NCI-H1105 treated with DMSO at 0.1 percent for 48 hours (cell line): ENCODE measurements at regions not wholly inside any gene's neighbourhood (a gene's known extent, or its start where the extent isn't known, plus 50 kb on each side); places are given as distances from the start of the nearest gene placed in this dataset.
"Not testable (repeated sequence)": the region's sequence is repeated elsewhere in the genome, so short reads cannot be mapped to it uniquely, and the experiment has no call there.

Source experiments
- DNase-seq: peaks from one replicate; lab custom pipeline; 2025; lab: John Stamatoyannopoulos, UW

DNA sequence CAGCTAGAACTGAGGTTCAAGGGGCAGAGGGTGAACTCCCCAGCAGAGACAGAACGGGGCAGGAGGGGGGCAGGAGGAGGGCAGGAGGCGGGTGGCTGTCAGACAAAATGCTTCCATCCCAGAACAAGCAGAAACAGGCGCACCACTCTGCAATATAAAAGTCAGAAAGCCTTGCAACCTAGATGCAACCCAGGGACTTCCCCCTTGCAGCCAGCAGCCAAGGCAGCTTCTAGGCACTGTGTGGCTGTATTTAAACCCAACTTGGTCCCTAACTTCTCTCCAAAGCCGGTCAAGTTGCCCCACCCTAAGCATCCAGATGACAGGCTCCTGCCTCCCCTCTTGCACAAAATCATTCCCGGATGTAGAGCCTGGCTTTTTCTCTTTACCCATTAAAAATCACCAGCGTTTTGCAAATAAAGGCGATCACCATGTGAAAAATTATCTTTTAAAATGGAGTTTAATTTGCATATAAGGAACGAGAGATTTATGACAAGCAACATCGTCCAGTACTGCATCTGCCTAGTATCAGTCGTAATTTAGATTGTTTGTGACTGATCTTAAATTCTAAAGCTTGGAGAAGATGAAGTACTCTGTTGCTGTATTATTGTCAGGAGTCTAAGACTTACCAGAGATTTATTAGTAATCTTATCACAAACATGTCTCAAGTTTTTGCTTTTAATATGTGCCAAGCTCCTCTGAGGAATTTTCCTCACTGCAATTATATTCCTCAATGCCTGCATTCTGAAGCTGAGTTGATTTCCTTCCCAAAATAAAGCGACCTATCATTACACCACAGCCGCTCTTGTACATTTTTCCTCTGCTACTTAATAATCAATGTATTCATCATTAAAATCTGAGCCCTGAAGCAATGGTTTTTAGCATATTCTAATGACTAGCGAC lies 307.1 kb upstream of the ZNF507 start:
- DNase-seq, result no peak

DNA sequence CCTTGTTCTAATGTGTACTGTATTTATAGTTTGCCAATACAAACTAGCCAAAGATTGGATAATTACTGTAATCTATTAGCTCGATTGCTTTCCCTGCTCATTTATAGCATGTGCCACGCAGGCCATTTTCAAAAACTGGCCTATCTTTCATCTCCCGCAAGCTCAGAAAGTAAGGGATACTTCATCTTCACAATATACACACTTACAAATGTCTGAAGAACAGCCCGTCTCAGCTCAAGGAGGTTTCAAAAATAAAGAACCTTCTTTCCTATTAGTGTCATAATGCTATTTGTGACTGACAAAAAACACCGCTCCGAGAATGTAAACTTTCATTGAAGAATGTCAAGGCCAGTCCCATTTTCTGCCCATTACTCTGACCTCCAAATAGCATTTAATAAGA lies 306.4 kb upstream of the ZNF507 start:
- DNase-seq, result no peak

DNA sequence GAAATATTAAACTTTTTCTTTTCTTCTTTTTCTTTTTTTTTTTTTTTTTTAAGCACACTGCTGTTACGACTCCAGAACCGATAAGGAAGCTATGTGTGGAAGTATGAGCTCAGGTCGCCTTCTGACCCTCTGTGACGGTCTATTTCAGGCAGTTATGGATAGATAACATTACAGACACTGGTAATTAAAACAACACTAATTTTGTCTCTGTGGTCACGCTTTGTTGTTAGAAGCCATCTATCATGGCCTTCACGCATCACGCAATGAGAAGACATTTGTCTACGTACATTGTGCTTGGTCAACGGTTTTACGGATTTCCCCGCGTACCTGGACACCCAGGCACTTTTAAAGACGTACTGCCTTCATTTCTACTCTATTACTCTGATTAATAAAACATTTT lies 306.0 kb upstream of the ZNF507 start:
- no peak for DNase-seq

DNA sequence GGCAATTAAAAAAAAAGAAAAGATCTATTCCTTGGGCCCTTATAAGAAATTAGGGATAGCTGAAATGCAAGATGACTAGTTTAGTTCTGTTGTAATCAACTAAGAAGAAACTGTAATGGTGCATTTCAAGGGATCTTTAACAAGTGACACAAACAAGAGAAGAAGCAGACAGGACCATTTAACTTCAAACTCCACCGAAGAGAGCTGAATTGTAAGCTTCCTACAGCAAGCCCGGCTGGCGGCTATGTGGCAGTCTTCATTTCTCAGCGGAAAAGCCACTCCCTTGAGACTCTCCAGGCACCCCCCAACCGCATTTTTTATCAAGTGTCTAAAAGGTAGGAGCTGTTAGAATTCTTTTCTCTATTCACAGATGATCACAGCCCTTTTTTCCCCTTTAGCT lies 305.2 kb upstream of the ZNF507 start:
- no peak for DNase-seq

DNA sequence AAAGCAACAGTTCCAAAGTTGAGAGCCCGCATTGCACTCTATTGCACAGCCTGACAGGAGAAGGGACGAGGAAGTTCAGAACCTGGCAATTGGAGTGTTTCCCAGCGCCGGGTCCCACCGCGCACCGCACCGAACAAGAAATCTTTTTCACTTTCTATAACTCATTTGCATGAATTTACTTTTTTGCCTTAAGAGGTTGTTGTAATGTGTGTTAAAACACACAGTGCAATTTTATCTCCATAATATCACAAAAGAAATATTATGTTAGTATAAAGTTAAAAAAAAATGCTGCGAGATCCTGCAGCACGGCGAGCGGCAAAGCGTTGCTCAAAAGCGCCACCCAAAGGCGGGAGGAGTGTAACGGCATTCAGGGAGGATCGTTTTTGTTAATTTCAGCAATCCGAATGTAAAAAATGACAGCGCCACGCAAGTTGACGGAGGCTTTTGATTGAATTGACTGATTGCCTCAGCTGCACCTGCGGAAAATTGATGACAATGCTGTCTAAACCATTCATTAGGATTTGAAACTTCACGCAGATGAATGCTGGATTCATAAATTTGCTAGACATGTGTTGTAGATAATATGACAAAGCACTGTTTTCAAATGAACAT lies 303.6 kb upstream of the ZNF507 start:
- no peak for DNase-seq

DNA sequence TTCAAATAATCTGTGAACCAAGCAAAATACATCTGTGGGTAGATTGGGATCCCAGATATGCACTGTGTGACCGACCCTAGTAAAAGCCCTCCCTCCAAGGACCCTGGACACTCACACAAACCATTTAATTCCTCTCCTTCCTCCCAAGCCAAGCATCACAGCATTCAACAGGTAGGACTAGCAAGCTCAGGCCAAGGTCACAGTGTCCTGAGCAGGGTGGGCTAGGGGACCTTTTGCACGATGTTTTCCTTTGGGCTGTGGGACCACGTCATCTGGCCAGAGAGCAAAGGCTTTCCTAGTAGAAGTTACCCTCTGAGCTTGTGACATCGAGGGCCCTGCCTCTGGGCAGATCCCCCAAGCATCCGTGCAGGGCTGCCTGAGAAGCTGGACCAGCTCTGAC lies 297.6 kb upstream of the ZNF507 start:
- no peak for DNase-seq

DNA sequence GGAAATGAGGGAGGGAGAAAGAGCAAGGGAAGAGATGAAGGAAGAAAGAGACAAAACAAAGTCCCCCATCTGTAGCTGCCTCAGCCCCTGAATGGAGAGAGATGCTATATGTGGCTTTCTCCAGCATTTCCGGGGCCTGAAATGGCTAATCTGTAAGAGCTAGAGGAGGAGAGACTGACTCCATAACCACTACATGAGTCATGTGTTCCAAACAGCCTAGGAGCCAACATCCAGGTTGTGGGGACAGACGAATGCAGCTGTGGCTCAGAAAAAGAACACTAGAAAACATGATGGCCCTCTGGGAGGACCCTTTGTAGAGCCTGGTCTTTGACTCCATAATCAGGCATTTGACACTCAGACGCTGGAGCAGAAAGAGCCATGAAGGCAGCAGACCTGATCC lies 292.0 kb upstream of the ZNF507 start:
- DNase-seq, result no peak

DNA sequence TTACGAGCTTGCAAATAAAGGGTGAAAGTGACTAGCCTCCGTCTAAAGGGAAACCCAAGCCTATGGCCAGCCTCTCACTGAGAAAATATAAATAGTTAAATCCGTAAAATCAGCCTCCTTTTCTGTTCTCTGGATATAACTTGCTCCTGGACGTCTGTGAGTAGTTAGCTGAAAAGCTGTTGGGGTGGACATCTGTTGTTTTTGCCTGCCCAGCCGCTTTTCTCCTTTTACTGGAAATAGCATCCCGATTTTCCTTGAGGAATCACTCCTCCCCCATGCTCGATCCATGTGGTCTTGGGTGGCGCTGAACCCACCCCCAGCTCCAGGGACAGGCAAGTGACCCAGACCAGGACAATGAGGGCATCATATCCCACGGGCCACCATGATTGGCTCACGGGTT lies 291.5 kb upstream of the ZNF507 start:
- no peak for DNase-seq

DNA sequence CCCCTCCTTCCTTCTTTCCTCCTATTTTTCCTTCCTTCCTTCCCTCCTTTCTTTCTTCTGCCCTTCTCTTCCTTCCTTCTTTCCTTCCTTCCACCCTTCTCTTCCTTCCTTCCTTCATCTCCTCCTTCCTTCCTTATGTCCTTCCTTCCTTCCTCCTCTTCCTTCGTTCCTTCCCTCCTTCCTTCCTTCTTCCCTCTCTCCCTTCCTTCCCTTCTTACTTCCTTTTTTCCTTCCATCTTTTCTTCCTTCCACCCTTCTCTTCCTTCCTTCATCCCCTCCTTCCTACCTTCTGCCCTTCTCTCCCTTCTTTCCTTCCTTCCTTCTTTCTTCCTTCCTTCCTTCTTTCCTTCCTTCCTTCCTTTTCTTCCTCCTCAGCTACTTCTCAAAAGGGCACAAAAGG lies 287.3 kb upstream of the ZNF507 start:
- no peak for DNase-seq

DNA sequence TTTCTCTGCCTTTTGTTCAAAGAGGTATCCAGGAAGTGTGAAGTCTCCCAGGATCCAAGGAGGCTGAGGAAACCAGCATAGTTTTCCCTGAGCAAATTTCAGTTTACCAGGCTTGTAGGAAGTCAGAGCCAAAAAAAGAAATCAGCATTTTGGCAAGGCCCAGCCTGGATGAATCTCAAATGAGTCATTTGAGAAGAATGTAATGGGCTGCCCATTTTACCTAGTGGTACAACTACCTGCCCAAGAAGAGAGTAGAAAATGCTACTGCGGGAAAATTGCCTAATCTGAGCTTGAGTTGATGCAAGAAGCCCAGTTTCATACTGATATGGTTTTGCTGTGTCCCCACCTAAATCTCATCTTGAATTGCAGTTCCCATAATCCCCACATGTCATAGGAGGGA lies 284.1 kb upstream of the ZNF507 start:
- no peak for DNase-seq

DNA sequence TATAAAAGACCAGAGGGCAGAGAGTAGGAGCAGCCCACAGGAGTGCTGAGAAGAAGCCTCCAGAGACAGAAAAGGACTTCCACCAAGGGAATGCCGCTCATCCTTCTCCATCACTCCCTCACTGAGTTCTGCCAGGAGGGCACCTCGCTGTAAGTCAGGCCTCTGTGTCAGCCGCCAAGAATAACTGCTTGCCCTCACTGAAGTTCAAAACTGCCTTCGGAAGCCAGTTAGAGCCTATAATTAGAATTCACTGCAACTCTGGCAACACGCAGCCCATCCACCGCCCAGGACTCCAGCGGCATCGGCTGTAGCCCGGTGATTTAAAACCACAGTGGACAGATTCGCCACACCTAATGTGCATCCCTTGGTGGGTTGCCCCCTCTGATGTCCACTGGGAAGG lies 281.8 kb upstream of the ZNF507 start:
- no peak for DNase-seq

DNA sequence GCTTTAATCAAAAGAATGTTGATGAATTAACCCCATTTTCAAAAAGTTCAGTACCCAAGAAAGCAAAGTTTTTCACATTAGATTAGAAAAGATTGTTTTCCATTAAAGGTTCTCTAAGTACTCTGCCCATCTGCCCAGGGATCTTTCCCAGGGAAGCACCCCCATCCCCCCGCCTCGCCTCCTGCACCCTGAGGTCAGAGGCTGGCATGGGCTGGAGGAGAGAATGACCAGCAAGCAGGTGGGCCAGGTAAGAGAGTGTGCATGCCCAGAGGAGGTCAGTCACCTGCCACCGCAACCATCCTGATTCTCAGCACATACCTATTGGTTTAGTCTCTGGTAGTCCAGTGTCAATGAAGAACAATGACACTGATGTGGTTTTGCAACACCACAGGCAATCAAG lies 279.4 kb upstream of the ZNF507 start:
- no peak for DNase-seq

DNA sequence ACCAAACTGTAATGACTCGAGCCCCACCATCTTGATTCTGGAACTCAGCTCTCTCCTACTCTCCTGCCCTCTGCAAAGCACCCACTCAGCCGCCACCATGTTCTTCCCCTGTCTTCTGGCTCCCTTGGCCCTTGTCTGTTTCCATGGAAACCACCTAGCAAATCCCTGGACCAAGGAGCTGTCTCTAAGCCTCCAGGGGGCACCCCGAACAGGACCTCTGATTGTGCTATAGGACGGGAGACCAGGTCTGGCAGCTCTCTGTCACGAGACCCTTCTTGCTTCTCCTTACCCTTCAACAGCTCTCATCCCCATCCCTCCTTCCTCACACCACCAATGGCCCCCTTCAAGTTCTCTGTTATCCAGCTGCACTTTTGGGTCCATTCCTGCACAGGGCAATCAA lies 277.7 kb upstream of the ZNF507 start:
- DNase-seq, result no peak

DNA sequence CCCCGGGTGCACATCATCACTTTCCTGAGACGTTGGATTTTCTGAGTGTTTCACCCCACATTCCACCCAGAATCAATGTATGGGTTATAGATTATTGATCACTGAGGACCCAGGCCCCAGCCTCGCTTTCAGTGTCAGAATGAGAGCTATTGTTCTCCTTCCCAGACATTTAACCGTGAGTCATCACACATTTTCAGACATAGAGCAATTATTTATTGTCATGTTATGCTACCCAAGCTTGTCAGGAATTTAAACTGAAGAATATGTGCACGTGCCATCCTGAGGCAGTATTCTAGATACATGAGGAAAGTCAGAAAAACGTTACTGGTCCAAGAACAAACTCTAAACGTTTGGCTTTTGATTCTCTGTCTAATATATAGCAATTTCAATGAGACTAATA lies 276.6 kb upstream of the ZNF507 start:
- no peak for DNase-seq

DNA sequence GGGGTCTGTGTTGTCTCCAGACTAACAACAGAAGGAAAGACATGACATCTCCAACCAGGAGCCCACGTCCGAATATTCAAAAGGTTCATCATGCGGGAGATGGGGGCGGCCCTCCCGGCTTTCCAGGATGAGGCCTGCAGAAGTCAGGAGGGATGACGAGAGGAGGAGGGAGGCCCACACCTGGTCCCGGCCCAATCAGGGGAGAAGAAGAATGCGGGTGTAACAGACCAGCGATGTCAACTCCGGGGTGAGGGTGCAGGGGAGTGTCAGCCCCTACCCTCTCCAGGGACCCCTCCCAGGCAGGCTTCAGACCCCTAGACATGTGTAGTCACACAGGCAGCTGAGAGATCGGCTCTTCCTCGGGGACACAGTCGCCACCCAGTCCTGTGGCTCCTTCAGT lies 275.3 kb upstream of the ZNF507 start:
- DNase-seq, result no peak

DNA sequence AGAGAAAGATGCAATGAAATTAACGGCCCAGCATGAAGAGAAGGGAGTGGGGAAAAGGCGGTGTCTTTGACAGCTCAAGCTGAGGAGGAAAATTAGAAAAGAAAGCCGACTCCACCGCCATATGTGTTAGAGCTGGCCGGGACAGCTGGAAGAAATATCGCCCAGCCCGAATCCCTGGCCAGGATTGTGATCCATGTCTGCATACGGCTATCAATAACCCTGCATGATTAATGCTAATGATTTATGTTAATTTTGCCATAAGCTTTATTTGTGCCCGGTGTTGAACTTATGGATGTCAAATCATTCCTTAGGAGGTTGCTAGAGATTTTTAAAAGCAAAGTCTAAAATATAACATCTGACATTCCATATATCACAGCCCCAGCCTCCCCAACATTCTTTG lies 263.4 kb upstream of the ZNF507 start:
- no peak for DNase-seq

DNA sequence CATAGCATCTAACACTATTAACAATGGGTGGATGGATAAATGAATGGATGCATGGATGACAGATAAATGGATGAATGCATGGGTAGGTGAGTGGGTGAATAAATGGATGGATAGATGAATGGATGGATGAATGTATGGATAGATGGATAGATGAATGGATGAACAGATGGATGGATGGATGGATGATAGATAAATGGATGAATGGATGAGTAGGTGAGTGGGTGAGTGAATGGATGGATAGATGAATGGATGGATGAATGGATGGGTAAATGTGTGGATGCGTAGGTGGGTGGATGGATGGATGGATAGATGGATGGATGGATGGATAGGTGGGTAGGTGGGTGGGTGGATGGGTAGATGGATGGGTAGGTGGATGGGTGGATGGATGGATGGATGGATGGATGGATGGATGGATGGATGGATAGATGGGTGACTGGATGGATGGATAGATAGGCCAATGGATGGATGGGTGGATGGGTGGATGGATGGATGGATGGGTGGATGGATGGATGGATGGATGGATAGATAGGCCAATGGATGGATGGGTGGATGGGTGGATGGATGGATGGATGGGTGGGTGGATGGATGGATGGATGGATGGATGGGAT lies 260.6 kb upstream of the ZNF507 start:
- not testable (repeated sequence) for DNase-seq

DNA sequence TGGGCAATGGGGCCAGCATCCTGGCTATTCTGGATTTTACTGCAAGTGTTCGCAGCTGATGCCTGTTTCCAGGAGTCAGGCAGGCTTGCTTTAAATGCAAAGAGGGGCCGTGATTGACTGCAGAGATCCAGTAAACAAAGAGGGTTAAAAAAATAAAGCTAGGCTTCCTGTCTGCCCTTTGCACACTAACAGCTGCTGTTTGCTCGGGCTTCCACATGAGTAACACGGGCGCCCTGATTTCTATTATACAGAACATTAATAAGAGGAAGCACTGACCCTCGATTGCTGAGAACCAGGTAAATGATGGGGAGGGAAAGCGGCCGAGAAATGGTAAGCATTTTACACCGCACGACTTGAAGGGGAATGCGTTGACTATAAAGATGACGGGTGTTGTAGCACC lies 254.2 kb upstream of the ZNF507 start:
- no peak for DNase-seq

DNA sequence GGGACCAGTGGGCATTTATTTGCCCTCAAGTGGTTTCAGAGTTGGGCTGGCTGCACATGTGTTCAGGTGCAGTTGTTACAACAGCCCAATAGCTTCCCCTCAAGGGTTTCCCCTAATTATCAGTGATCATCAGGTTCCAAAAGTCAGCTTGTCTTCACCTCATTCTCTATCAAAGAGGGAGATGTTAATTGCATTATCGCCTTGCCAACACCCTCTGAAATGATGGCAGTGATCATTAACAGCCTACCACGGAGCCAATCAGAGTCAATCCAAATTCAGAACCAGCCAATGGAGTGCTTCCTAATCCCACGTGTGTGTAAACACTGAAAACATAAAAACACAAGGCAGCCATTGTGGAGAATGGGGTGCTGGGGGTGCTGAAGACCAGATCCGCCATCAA lies 248.4 kb upstream of the ZNF507 start:
- DNase-seq, result no peak

DNA sequence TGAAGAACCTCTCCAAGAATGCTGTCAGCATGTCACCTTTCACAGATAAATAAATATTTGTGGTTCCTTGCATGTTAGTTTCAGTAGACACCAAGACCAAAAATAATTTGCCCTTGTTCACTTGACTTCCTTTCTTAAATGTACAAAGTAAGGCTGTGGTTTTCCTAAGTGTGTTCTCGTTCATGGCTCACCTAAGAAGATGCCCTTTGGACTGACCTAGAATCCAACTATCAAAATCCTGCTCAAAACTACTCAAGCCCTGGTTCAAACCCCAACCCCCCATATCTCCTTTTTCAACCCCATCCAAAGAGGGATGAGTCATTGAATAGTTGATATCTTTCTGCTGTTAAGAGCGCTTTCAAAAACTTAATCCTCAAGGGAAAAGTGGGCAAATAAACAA lies 247.8 kb upstream of the ZNF507 start:
- DNase-seq, result no peak

DNA sequence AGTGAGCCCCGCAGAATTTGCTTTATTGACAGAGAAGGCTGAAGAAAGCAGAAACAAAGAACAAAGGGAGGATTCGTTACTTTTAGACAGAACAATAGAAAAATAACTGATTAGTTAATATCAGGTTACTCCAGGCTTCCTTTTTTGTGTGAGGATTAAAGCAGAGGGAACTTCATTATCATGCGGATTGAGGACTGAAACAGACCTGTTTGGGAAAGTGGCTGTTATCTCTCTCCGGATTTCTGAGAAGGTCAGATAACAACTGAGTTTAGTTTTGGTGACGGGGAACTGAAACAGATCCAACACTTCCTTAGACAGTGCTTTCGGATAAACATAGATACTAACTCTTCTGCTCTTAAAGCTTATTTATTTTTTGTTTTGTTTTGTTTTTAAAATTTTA lies 246.4 kb upstream of the ZNF507 start:
- DNase-seq, result no peak

DNA sequence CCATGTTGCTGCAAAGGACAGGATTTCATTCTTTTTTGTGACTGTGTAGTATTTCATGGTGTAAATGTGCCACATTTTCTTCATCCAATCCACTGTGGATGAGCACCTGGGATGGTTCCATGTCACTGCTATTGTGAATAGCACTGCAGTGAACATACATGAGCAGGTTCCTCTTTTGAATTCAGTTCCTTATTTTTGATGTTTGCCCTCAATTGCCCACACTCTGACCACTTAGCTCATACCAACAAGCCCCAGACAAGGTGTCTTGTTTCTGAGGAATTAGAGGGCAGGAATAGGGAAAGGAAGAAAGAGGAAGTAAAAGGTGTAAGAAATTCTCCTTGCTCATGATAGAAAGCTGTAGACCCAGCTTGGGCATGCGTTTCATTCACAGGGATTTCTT lies 244.2 kb upstream of the ZNF507 start:
- DNase-seq, result no peak

DNA sequence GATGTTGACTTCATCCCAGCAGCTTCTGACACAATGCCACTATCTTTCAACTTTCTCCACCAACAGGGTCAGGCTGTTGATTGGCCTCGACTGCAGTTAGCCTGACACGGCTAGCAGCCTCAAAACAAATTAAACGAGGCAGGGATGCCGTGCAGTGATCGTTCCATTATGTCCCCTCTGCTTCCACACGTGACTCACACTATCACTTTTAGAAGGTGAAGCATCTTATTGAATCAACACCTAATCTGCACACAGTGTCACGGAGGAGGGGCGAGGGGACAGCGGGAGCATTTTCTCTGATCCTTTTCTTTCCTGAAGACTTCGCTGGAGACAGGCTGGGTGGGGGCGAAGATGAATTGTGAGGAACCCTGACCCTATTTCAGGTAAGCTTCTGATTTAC lies 241.9 kb upstream of the ZNF507 start:
- no peak for DNase-seq
